GM12874 (cell line): ENCODE measurements at regions not wholly inside any gene's neighbourhood (a gene's known extent, or its start where the extent isn't known, plus 50 kb on each side); places are given as distances from the start of the nearest gene placed in this dataset.

Experiments used
- TF ChIP-seq, protein P1 (sequence below): IDR thresholded peaks from 2 replicates; pipeline ENCODE4 v1.5.1; 2011; ENCODE audit warnings: low read depth, mild to moderate bottlenecking, control low read depth, low read length, moderate library complexity; ENCODE audit not compliant: insufficient read depth

DNA sequence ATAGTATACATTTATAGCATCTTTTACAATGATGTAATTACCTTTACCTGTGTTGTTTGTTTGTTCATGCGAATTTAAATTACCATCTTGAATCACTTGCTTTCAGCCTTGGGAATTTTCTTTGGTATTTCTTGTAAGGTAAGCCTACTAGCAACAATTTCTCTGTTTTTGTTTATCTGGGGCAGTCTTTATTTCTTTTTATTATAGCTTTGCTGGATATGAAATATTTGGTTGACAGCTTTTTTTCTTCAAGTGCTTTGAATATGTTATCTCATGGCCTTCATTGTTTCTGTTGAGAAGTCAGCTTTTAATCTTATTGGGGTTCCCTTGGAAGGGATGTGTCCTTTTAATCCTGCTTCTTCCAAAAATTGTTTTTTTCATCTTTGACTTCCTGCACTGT is 292.8 kb upstream of the EDA2R start:
- TF ChIP-seq, protein P1, sequence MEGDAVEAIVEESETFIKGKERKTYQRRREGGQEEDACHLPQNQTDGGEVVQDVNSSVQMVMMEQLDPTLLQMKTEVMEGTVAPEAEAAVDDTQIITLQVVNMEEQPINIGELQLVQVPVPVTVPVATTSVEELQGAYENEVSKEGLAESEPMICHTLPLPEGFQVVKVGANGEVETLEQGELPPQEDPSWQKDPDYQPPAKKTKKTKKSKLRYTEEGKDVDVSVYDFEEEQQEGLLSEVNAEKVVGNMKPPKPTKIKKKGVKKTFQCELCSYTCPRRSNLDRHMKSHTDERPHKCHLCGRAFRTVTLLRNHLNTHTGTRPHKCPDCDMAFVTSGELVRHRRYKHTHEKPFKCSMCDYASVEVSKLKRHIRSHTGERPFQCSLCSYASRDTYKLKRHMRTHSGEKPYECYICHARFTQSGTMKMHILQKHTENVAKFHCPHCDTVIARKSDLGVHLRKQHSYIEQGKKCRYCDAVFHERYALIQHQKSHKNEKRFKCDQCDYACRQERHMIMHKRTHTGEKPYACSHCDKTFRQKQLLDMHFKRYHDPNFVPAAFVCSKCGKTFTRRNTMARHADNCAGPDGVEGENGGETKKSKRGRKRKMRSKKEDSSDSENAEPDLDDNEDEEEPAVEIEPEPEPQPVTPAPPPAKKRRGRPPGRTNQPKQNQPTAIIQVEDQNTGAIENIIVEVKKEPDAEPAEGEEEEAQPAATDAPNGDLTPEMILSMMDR: no peak

DNA sequence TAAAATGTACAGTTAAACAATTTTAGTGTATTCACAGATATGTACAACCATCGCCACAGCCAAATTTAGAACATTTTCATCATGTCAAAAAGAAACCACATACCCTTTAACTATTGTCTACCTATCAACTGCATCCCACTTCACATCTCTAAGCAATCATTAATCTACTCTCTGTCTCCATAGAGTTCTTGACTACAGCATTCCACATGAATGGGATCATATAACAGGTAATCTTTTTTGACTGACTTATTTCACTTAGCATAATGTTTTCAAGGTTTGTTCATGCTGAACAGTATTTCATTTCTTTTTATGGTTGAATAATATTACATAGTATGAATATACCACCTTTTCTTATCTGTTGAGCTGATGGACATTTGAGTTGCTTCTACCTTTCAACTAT is 281.4 kb upstream of the EDA2R start:
- TF ChIP-seq, protein P1: no peak

DNA sequence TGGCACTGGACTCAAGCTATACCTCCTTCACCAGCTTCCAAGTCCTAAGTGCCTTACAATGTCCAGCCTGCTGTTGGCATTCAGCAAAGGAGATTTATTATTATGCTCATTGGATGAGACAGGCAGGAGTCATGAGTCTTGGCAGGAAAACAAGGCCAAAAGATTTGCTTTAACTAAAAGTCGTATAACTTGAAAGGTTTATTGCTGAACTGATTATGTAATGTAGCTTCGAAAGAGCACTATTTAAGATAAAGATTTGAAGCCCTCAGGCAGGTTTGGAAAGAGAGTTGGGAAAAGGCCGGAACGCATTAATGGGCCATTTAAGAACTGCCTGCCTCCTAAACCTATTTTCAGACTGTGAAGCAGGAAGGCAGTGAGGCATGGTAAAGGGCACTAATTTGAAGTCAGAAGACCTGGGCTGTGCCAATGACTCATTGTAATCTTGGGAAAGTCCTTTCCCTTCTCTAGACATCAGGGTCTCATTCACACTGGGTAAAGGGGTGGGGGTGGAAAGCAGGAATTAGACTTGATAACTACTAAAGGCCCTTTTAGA is 280.5 kb upstream of the EDA2R start:
- TF ChIP-seq, protein P1: no peak

DNA sequence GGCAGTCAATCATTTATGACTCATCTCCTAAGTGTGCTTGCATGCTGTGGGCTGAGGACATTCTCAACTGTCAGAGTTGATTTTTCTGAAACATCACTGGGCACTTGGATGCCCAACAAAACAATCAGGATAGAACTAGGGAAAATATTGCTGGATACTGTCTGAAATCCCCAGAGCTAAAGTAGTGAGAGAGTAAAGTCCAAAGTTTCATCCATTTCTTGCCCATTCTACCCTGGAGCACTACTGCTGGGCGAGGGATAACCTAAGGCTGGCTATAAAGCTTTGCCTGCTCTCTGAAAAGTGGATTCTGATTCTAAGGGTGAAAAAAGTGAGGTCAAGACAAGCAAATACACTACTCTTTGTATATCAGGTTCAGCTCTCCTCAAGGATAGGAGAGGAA is 279.6 kb upstream of the EDA2R start:
- TF ChIP-seq, protein P1: no peak

DNA sequence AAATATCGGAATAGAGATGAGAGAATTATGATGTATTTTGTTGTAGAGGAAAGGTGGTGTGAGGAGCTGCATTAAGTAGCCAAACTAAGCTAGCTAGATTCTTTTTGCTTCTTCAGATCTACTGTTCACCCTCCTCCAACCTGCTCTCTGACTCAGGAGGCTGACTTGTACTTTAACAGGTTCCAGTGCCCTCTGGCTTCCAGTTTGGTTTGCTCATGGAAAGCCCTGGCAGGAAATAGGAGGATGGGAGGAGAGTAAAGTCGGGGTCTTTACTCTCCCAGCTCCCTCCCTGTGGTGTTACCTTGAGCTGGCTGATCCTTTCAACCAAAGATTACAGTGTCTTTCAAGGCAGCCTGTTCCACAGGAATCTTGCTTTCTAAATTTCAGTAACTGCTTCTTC is 277.0 kb upstream of the EDA2R start:
- TF ChIP-seq, protein P1: no peak

DNA sequence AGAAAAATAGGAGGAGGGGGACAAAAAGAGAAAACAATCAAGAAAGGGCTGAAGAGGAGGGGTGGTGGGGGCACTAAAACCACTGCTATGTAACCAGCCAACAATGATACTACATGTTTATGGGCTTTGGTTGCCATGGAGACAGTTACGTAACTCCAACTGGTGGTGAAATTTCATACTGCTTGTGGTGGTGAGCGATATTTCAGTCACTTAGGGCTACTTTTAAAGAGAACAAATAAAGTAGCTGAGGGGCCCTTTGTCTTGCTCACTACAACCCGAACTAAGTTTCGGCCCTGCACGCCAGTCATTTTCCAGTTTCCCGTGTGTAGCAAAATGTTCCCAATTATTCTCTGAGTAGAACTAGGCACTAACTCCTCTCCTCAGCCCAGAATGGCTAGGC is 275.2 kb upstream of the EDA2R start:
- TF ChIP-seq, protein P1: no peak

DNA sequence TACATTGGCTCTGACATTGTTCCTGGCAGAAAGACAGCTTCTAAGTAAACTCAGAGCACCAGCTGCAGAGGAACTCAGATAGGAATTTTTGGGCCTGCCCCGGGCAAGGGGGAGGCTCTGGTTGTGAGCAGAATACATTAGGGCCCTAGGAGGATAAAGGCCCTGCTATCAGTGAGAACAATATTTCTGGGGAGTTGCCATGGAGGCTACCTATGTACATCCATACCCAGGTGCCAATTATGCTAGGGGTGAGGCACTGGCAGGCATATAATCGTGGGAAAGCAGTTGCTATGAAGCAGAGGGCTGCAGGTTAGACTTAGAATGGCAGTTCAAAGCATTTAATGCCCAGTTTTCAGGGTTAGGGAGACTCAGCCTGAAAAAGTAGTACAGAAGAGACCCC is 273.5 kb upstream of the EDA2R start:
- TF ChIP-seq, protein P1: no peak
